ENCODE measurements at regions not wholly inside any gene's neighbourhood (a gene's known extent, or its start where the extent isn't known, plus 50 kb on each side); places are given as distances from the start of the nearest gene placed in this dataset.

- ATAC-seq (ENCODE audit: low read depth) (no peak), DNase-seq (ENCODE audit: low spot score) (no peak)
- H3K27ac ChIP-seq (ENCODE audit: poor library complexity, severe bottlenecking): no peak overlapping the region
- no peaks in the 10 kb centered on the region for H3K36me3 ChIP-seq (ENCODE audit: low read depth)
- no peaks in the 10 kb centered on the region for H3K27me3 ChIP-seq (ENCODE audit: insufficient read depth, poor library complexity, severe bottlenecking)
- no peak overlapping the region for H3K4me3 ChIP-seq (ENCODE audit: severe bottlenecking)
- peaks cover 37% of the 10 kb centered on the region for H3K9me3 ChIP-seq (ENCODE audit: severe bottlenecking)
- no peaks in the 10 kb centered on the region for H3K4me1 ChIP-seq (ENCODE audit: insufficient read depth, poor library complexity, severe bottlenecking)
- TF ChIP-seq CTCF (IDR thresholded peaks at IDR 0.05; ENCODE audit: poor library complexity, severe bottlenecking): no peak
Observed at GRCh38 chr10:42513921-42514320, 124.4 kb downstream of the ZNF33B start.

- Histone ChIP-seq H3K4me1 (ENCODE audit: insufficient read depth, poor library complexity, severe bottlenecking) (no peaks in the 10 kb centered on the region), H3K36me3 (ENCODE audit: low read depth) (no peaks in the 10 kb centered on the region), H3K27ac (ENCODE audit: poor library complexity, severe bottlenecking) (no peak overlapping the region), H3K4me3 (ENCODE audit: severe bottlenecking) (no peak overlapping the region), H3K27me3 (ENCODE audit: insufficient read depth, poor library complexity, severe bottlenecking) (no peaks in the 10 kb centered on the region), H3K9me3 (ENCODE audit: severe bottlenecking) (no peaks in the 10 kb centered on the region)
- ATAC-seq (ENCODE audit: low read depth) (no peak), DNase-seq (ENCODE audit: low spot score) (no peak)
- no peak for TF ChIP-seq CTCF (IDR thresholded peaks at IDR 0.05; ENCODE audit: poor library complexity, severe bottlenecking)
Observed at GRCh38 chr10:42491801-42492200, 146.6 kb downstream of the ZNF33B start.

- H3K4me3 ChIP-seq (ENCODE audit: severe bottlenecking): no peak overlapping the region
- no peaks in the 10 kb centered on the region for H3K27me3 ChIP-seq (ENCODE audit: insufficient read depth, poor library complexity, severe bottlenecking)
- H3K9me3 ChIP-seq (ENCODE audit: severe bottlenecking): no peaks in the 10 kb centered on the region
- no peaks in the 10 kb centered on the region for H3K4me1 ChIP-seq (ENCODE audit: insufficient read depth, poor library complexity, severe bottlenecking)
- no peak for DNase-seq (ENCODE audit: low spot score)
- H3K36me3 ChIP-seq (ENCODE audit: low read depth): no peaks in the 10 kb centered on the region
- H3K27ac ChIP-seq (ENCODE audit: poor library complexity, severe bottlenecking): no peak overlapping the region
- no peak; the same call in 2 of the 3 replicates for ATAC-seq (ENCODE audit: low read depth)
- TF ChIP-seq CTCF (IDR thresholded peaks at IDR 0.05; ENCODE audit: poor library complexity, severe bottlenecking): no peak
Observed at GRCh38 chr10:42491001-42491592, 147.3 kb downstream of the ZNF33B start.

GRCh38 chr10:42490368-42490767 is 148.0 kb downstream of the ZNF33B start:
- Histone ChIP-seq H3K4me3 (ENCODE audit: severe bottlenecking) (no peak overlapping the region), H3K4me1 (ENCODE audit: insufficient read depth, poor library complexity, severe bottlenecking) (no peaks in the 10 kb centered on the region)
- no peak for TF ChIP-seq CTCF (IDR thresholded peaks at IDR 0.05; ENCODE audit: poor library complexity, severe bottlenecking)

GRCh38 chr10:42488416-42488815 is 150.0 kb downstream of the ZNF33B start:
- Histone ChIP-seq H3K27me3 (ENCODE audit: insufficient read depth, poor library complexity, severe bottlenecking) (no peaks in the 10 kb centered on the region), H3K27ac (ENCODE audit: poor library complexity, severe bottlenecking) (no peak overlapping the region), H3K36me3 (ENCODE audit: low read depth) (no peaks in the 10 kb centered on the region), H3K9me3 (ENCODE audit: severe bottlenecking) (no peaks in the 10 kb centered on the region), H3K4me1 (ENCODE audit: insufficient read depth, poor library complexity, severe bottlenecking) (no peaks in the 10 kb centered on the region), H3K4me3 (ENCODE audit: severe bottlenecking) (no peak overlapping the region)
- no peak for TF ChIP-seq CTCF (IDR thresholded peaks at IDR 0.05; ENCODE audit: poor library complexity, severe bottlenecking)
- DNase-seq (ENCODE audit: low spot score) (no peak), ATAC-seq (ENCODE audit: low read depth) (no peak)

More at GRCh38 chr10:42490368-42490767, 148.0 kb downstream of the ZNF33B start:
- DNase-seq (ENCODE audit: low spot score) (no peak), ATAC-seq (ENCODE audit: low read depth) (no peak)
- Histone ChIP-seq H3K9me3 (ENCODE audit: severe bottlenecking) (no peaks in the 10 kb centered on the region), H3K27me3 (ENCODE audit: insufficient read depth, poor library complexity, severe bottlenecking) (no peaks in the 10 kb centered on the region), H3K36me3 (ENCODE audit: low read depth) (no peaks in the 10 kb centered on the region), H3K27ac (ENCODE audit: poor library complexity, severe bottlenecking) (no peak overlapping the region)
